ENCODE measurements at regions not wholly inside any gene's neighbourhood (a gene's known extent, or its start where the extent isn't known, plus 50 kb on each side); places are given as distances from the start of the nearest gene placed in this dataset.

DNA sequence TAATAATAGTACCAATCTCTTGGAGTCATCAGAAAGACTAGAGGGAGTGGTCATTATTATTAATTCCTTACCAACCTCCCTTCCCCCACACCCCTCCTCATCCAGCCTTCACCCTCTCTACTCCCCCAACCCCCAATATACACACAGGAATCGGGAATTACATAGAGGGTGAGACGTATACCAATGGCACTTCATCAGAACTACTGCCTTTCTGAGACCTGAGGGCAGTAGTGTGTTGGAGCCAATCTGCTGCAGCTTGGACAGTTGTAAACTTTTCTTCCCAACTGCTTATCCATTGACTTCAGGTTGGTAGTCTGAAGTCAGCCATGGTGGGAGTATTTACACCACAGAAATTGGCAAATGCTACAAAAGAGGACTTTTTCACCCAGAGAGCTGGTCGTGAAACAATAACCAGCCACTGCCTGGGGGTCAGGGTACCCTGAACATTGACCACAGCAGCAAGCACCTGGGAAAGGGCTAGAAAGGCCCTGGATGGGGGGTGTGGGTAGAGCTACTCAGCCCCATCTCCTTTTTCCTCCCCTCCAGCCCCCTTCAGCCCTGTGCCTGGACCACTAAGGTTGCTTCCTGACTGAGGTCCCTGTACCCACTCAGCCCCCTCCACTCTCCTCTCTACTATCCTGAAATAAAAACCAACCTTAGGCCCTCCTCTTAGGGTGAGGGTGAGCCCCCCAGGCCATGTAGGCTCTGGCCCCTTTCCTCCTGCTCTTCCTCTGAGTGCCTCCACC is 161.5 kb downstream of the MRPL14 start:
- Histone ChIP-seq H3K27me3 (ENCODE audit: insufficient read depth, poor library complexity, severe bottlenecking) (no peaks in the 10 kb centered on the region), H3K4me3 (replicated peaks; ENCODE audit: insufficient read depth, low read length) (no peak overlapping the region), H3K27ac (replicated peaks) (no peak overlapping the region)
- TF ChIP-seq SPI1 (IDR thresholded peaks at IDR 0.05; ENCODE audit: borderline replicate concordance, low read depth): no peak
- no peak for TF ChIP-seq POLR2AphosphoS5 (IDR thresholded peaks at IDR 0.05; ENCODE audit: low read depth)
- no peak for DNase-seq (ENCODE audit: low read depth in 1 of 2, low spot score in 1 of 2)

- Histone ChIP-seq H3K27me3 (ENCODE audit: insufficient read depth, poor library complexity, severe bottlenecking) (no peaks in the 10 kb centered on the region), H3K4me3 (replicated peaks; ENCODE audit: insufficient read depth, low read length) (no peak overlapping the region), H3K27ac (replicated peaks) (no peak overlapping the region)
- DNase-seq (ENCODE audit: low read depth in 1 of 2, low spot score in 1 of 2): no peak
- TF ChIP-seq POLR2AphosphoS5 (IDR thresholded peaks at IDR 0.05; ENCODE audit: low read depth) (no peak), GABPA (IDR thresholded peaks at IDR 0.05; ENCODE audit: low read depth) (no peak), CTCF (IDR thresholded peaks at IDR 0.05; ENCODE audit: insufficient read depth, low read length) (no peak), SPI1 (IDR thresholded peaks at IDR 0.05; ENCODE audit: borderline replicate concordance, low read depth) (no peak)
- TF ChIP-seq, protein P1, sequence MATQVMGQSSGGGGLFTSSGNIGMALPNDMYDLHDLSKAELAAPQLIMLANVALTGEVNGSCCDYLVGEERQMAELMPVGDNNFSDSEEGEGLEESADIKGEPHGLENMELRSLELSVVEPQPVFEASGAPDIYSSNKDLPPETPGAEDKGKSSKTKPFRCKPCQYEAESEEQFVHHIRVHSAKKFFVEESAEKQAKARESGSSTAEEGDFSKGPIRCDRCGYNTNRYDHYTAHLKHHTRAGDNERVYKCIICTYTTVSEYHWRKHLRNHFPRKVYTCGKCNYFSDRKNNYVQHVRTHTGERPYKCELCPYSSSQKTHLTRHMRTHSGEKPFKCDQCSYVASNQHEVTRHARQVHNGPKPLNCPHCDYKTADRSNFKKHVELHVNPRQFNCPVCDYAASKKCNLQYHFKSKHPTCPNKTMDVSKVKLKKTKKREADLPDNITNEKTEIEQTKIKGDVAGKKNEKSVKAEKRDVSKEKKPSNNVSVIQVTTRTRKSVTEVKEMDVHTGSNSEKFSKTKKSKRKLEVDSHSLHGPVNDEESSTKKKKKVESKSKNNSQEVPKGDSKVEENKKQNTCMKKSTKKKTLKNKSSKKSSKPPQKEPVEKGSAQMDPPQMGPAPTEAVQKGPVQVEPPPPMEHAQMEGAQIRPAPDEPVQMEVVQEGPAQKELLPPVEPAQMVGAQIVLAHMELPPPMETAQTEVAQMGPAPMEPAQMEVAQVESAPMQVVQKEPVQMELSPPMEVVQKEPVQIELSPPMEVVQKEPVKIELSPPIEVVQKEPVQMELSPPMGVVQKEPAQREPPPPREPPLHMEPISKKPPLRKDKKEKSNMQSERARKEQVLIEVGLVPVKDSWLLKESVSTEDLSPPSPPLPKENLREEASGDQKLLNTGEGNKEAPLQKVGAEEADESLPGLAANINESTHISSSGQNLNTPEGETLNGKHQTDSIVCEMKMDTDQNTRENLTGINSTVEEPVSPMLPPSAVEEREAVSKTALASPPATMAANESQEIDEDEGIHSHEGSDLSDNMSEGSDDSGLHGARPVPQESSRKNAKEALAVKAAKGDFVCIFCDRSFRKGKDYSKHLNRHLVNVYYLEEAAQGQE (IDR thresholded peaks at IDR 0.05; ENCODE audit: insufficient replicate concordance, low read depth): no peak
Observed at GRCh38 chr6:43964659-43965570, 162.3 kb downstream of the MRPL14 start.

- DNase-seq (ENCODE audit: low read depth in 1 of 2, low spot score in 1 of 2): no peak
- TF ChIP-seq SPI1 (IDR thresholded peaks at IDR 0.05; ENCODE audit: borderline replicate concordance, low read depth) (no peak), CTCF (IDR thresholded peaks at IDR 0.05; ENCODE audit: insufficient read depth, low read length) (no peak), GABPA (IDR thresholded peaks at IDR 0.05; ENCODE audit: low read depth) (no peak), POLR2AphosphoS5 (IDR thresholded peaks at IDR 0.05; ENCODE audit: low read depth) (no peak)
- TF ChIP-seq, protein P1 (IDR thresholded peaks at IDR 0.05; ENCODE audit: insufficient replicate concordance, low read depth): no peak
- no peak overlapping the region for H3K27ac ChIP-seq (replicated peaks)
Observed at GRCh38 chr6:43963877-43964658, 163.2 kb downstream of the MRPL14 start.

More at GRCh38 chr6:43963877-43964658, 163.2 kb downstream of the MRPL14 start:
- no peaks in the 10 kb centered on the region for H3K27me3 ChIP-seq (ENCODE audit: insufficient read depth, poor library complexity, severe bottlenecking)
- H3K4me3 ChIP-seq (replicated peaks; ENCODE audit: insufficient read depth, low read length): no peak overlapping the region
